Thyroid gland (tissue), 4 donors: ENCODE measurements at regions not wholly inside any gene's neighbourhood (a gene's known extent, or its start where the extent isn't known, plus 50 kb on each side); places are given as distances from the start of the nearest gene placed in this dataset.

Experiments used
- CTCF ChIP-seq, 6 experiments: fragments of 200-600 bp in 3 of 6; fragments of 450-650 bp in 3 of 6; sonication (generic) in 3 of 6; IDR thresholded peaks; one replicate each; pipeline ENCODE4 v1.5.1; 2016 to 2019; ENCODE audit warnings: antibody characterized with exemption in 6 of 6, mild to moderate bottlenecking in 2 of 6, inconsistent platforms in 1 of 6, moderate library complexity in 1 of 6
- POLR2A ChIP-seq, 2 donors: fragments of 450-650 bp; IDR thresholded peaks; one replicate each; pipeline ENCODE4 v1.6.1; 2017; ENCODE audit warnings: antibody characterized with exemption in 2 of 2, mild to moderate bottlenecking in 2 of 2, moderate library complexity in 1 of 2

GRCh38 chr4:152089584-152089983 lies 328.8 kb upstream of the GATB start:
- TF ChIP-seq POLR2A (IDR thresholded peaks at IDR 0.05) (no peak), CTCF (IDR thresholded peaks at IDR 0.05) (no peak)
